GM21786 (cell line): ENCODE measurements at regions not wholly inside any gene's neighbourhood (a gene's known extent, or its start where the extent isn't known, plus 50 kb on each side); places are given as distances from the start of the nearest gene placed in this dataset.

Source experiments
- ATAC-seq: cut with Tn5 transposase; IDR thresholded peaks from one replicate; pipeline ENCODE4 v1.9.1; 2021; ENCODE audit not compliant: unreplicated experiment

GRCh38 chr7:17512181-17512675, 213.8 kb downstream of the AHR start:
- ATAC-seq, result no peak

GRCh38 chr7:17516771-17517170, 218.3 kb downstream of the AHR start:
- ATAC-seq, result no peak

GRCh38 chr7:17520941-17521340, 222.5 kb downstream of the AHR start:
- ATAC-seq, result no peak

GRCh38 chr7:17521437-17521836, 223.0 kb downstream of the AHR start:
- ATAC-seq, result no peak

- ATAC-seq, result no peak
Measured at GRCh38 chr7:17523813-17524739, 225.6 kb downstream of the AHR start.

- ATAC-seq, result no peak
Measured at GRCh38 chr7:17524746-17525145, 226.3 kb downstream of the AHR start.

- ATAC-seq, result no peak
Measured at GRCh38 chr7:17526621-17527020, 228.2 kb downstream of the AHR start.

- no peak for ATAC-seq
Measured at GRCh38 chr7:17528636-17529035, 230.2 kb downstream of the AHR start.

- no peak for ATAC-seq
Measured at GRCh38 chr7:17530244-17530643, 231.8 kb downstream of the AHR start.

GRCh38 chr7:17530741-17531421, 232.4 kb downstream of the AHR start:
- no peak for ATAC-seq

GRCh38 chr7:17532861-17533404, 234.5 kb downstream of the AHR start:
- ATAC-seq, result no peak

- no peak for ATAC-seq
Measured at GRCh38 chr7:17534348-17534747, 235.9 kb downstream of the AHR start.

GRCh38 chr7:17535776-17536175, 237.3 kb downstream of the AHR start:
- ATAC-seq, result no peak

GRCh38 chr7:17544401-17544800, 245.9 kb downstream of the AHR start:
- ATAC-seq, result no peak

GRCh38 chr7:17545348-17545747, 246.9 kb downstream of the AHR start:
- no peak for ATAC-seq

GRCh38 chr7:17546189-17546588, 247.7 kb downstream of the AHR start:
- ATAC-seq, result no peak

GRCh38 chr7:17546592-17546991, 248.1 kb downstream of the AHR start:
- no peak for ATAC-seq

- no peak for ATAC-seq
Measured at GRCh38 chr7:17548014-17548653, 249.7 kb downstream of the AHR start.

GRCh38 chr7:17549406-17549805, 251.0 kb downstream of the AHR start:
- no peak for ATAC-seq

GRCh38 chr7:17552373-17552772, 253.9 kb downstream of the AHR start:
- ATAC-seq, result no peak

GRCh38 chr7:17552952-17553351, 254.5 kb downstream of the AHR start:
- no peak for ATAC-seq
